Ovary (tissue), 3 donors: ENCODE measurements at regions not wholly inside any gene's neighbourhood (a gene's known extent, or its start where the extent isn't known, plus 50 kb on each side); places are given as distances from the start of the nearest gene placed in this dataset.

Experiments used
- CTCF ChIP-seq, 3 donors: fragments of 450-650 bp in 2 of 3; fragments of 200-600 bp in 1 of 3; IDR thresholded peaks; one replicate each; pipeline versions ENCODE4 v1.5.1 to v1.8.0; 2016 to 2022; ENCODE audit warnings: antibody characterized with exemption in 3 of 3, mild to moderate bottlenecking in 1 of 3
- POLR2A ChIP-seq: fragments of 450-650 bp; IDR thresholded peaks from one replicate; pipeline ENCODE4 v1.6.1; 2017; ENCODE audit warnings: antibody characterized with exemption, mild to moderate bottlenecking, moderate library complexity
- donor health status: DM: no; HTN: no; CAD: no.

GRCh38 chr5:124148574-124148973 lies 597.9 kb downstream of the ZNF608 start:
- TF ChIP-seq CTCF (IDR thresholded peaks at IDR 0.05): no peak
- no peak for TF ChIP-seq POLR2A
